A549 (cell line): ENCODE measurements at regions not wholly inside any gene's neighbourhood (a gene's known extent, or its start where the extent isn't known, plus 50 kb on each side); places are given as distances from the start of the nearest gene placed in this dataset.

ENCODE experiments used
- ATAC-seq, 2 experiments: fragments of 200-7000 bp in 1 of 2; fragments of >200 bp in 1 of 2; cut with Nextera tagmentation in 1 of 2; cut with Tn5 transposase in 1 of 2; 3 replicates each; pipeline versions ENCODE4 v1.8.0 to v1.9.1; 2018 to 2020; ENCODE audit warnings: mild to moderate bottlenecking in 1 of 2, moderate library complexity in 1 of 2
- CTCF ChIA-PET: fragments of 300-600 bp; sonication (Branson Sonifier 250); formaldehyde crosslinking; extraction: SDS; loops from one replicate; lab custom pipeline; 2021; ENCODE audit warnings: antibody characterized with exemption, inconsistent platforms; lab: Yijun Ruan, JAX
- POLR2A ChIA-PET: fragments of 350-600 bp; formaldehyde crosslinking; extraction: SDS; loops from one replicate; lab custom pipeline; 2021; ENCODE audit warnings: antibody characterized with exemption, inconsistent platforms; lab: Yijun Ruan, JAX
- DNase-seq, 2 experiments: peaks; one replicate each; pipeline versions ENCODE4 v3.0.0 to v3.0.0-alpha.2; 2011 to 2016; ENCODE audit warnings: low read depth in 1 of 2, low spot score in 1 of 2
- FAIRE-seq: peaks from 2 replicates; lab custom pipeline; 2011; peaks lifted over from hg19 to GRCh38; lab: Jason Lieb, UNC
- H3K27ac ChIP-seq, 2 experiments: fragments of >200 bp; sonication (Bioruptor Twin); formaldehyde crosslinking; 3 replicates each; pipeline ENCODE4 v1.5.1; 2016 to 2017
- H3K4me1 ChIP-seq: fragments of >200 bp; sonication (Bioruptor Twin); formaldehyde crosslinking; 3 replicates; pipeline ENCODE4 v1.6.1; 2016
- H3K4me2 ChIP-seq: fragments of >200 bp; sonication (Bioruptor Twin); formaldehyde crosslinking; 3 replicates; pipeline ENCODE4 v1.6.1; 2016
- H3K4me3 ChIP-seq: fragments of >200 bp; sonication (Bioruptor Twin); formaldehyde crosslinking; 3 replicates; pipeline ENCODE4 v1.5.1; 2016
- H3K9me3 ChIP-seq: fragments of >200 bp; sonication (Bioruptor Twin); formaldehyde crosslinking; 3 replicates; pipeline ENCODE4 v1.6.1; 2016
- ATOH8 ChIP-seq: fragments of 250-450 bp; sonication (Bioruptor Pico); IDR thresholded peaks from 2 replicates; pipeline ENCODE4 v1.5.0; 2020; ENCODE audit warnings: low read depth, mild to moderate bottlenecking, moderate library complexity
- BCL3 ChIP-seq: fragments of >200 bp; sonication (Bioruptor Twin); formaldehyde crosslinking; IDR thresholded peaks from 3 replicates; pipeline ENCODE4 v1.6.1; 2016
- BHLHE40 ChIP-seq: IDR thresholded peaks from 2 replicates; pipeline ENCODE4 v1.6.1; 2012; ENCODE audit warnings: low read depth, low read length, inconsistent platforms
- CBX2 ChIP-seq: fragments of 200-600 bp; sonication (generic); IDR thresholded peaks from 2 replicates; pipeline ENCODE4 v1.6.1; 2016; ENCODE audit warnings: low read depth, mild to moderate bottlenecking, borderline replicate concordance
- E2F6 ChIP-seq: IDR thresholded peaks from 2 replicates; pipeline ENCODE4 v1.6.1; 2012; ENCODE audit warnings: low read depth, borderline replicate concordance
- EHMT2 ChIP-seq: fragments of 200-600 bp; sonication (generic); IDR thresholded peaks from 2 replicates; pipeline ENCODE4 v1.6.1; 2016; ENCODE audit warnings: antibody characterized with exemption, low read depth, mild to moderate bottlenecking, moderate library complexity
- ELK1 ChIP-seq: fragments of 150-350 bp; IDR thresholded peaks from 2 replicates; pipeline ENCODE4 v1.6.1; 2014; ENCODE audit warnings: low read depth, mild to moderate bottlenecking, low read length
- ESRRA ChIP-seq: fragments of 150-350 bp; IDR thresholded peaks from 2 replicates; pipeline ENCODE4 v1.6.1; 2014; ENCODE audit warnings: mild to moderate bottlenecking, low read length, borderline replicate concordance
- FOSB ChIP-seq: fragments of 250-450 bp; sonication (Bioruptor Pico); IDR thresholded peaks from 2 replicates; pipeline ENCODE4 v1.5.0; 2020; ENCODE audit warnings: mild to moderate bottlenecking, moderate library complexity
- FOSL2 ChIP-seq, 2 experiments: fragments of 450-650 bp in 1 of 2; fragments of >200 bp in 1 of 2; sonication (Bioruptor Twin) in 1 of 2; formaldehyde crosslinking; IDR thresholded peaks; 2 replicates each; pipeline versions ENCODE4 v1.5.0 to v1.6.1; 2016 to 2020; ENCODE audit warnings: mild to moderate bottlenecking in 1 of 2, moderate library complexity in 1 of 2
- GATA3 ChIP-seq: IDR thresholded peaks from 2 replicates; pipeline ENCODE4 v1.6.1; 2012; ENCODE audit warnings: borderline replicate concordance
- HEYL ChIP-seq: fragments of 250-450 bp; sonication (Bioruptor Pico); IDR thresholded peaks from 2 replicates; pipeline ENCODE4 v1.8.0; 2021; ENCODE audit warnings: mild to moderate bottlenecking, moderate library complexity
- HOXA7 ChIP-seq: fragments of 250-450 bp; sonication (Bioruptor Pico); IDR thresholded peaks from 2 replicates; pipeline ENCODE4 v1.5.0; 2020; ENCODE audit warnings: mild to moderate bottlenecking, moderate library complexity
- HOXB13 ChIP-seq: fragments of 250-450 bp; sonication (Bioruptor Pico); IDR thresholded peaks from 2 replicates; pipeline ENCODE4 v1.5.0; 2020; ENCODE audit warnings: low read depth, mild to moderate bottlenecking, moderate library complexity
- JUN ChIP-seq, 2 experiments: fragments of >200 bp; sonication (Bioruptor Twin); formaldehyde crosslinking; IDR thresholded peaks; 2 replicates in 1 of 2; 3 replicates in 1 of 2; pipeline ENCODE4 v1.6.1; 2016 to 2017
- KDM1A ChIP-seq: fragments of 200-600 bp; sonication (generic); IDR thresholded peaks from 2 replicates; pipeline ENCODE4 v1.6.1; 2016; ENCODE audit warnings: low read depth, mild to moderate bottlenecking
- KDM5A ChIP-seq: fragments of 200-600 bp; sonication (generic); IDR thresholded peaks from 2 replicates; pipeline ENCODE4 v1.6.1; 2016; ENCODE audit warnings: antibody characterized with exemption, mild to moderate bottlenecking
- MAFK ChIP-seq: fragments of 450-650 bp; IDR thresholded peaks from 2 replicates; pipeline ENCODE4 v1.6.1; 2014; ENCODE audit not compliant: partially characterized antibody
- MAZ ChIP-seq: fragments of 150-350 bp; IDR thresholded peaks from 2 replicates; pipeline ENCODE4 v1.6.1; 2014; ENCODE audit warnings: antibody characterized with exemption, low read depth, low read length, borderline replicate concordance
- MYC ChIP-seq: IDR thresholded peaks from 2 replicates; pipeline ENCODE4 v1.6.1; 2012; ENCODE audit warnings: mild to moderate bottlenecking, inconsistent platforms, low read length, improper control_type of control experiment, borderline replicate concordance
- POLR2A ChIP-seq: IDR thresholded peaks from 2 replicates; pipeline ENCODE4 v1.6.1; 2012; ENCODE audit warnings: mild to moderate bottlenecking, low read length
- POLR2AphosphoS2 ChIP-seq: conservative IDR thresholded peaks from 2 replicates; pipeline ENCODE4 v1.6.1; 2012; ENCODE audit warnings: low read length, improper control_type of control experiment, inconsistent platforms
- RAD21 ChIP-seq, 2 experiments: fragments of >200 bp in 1 of 2; sonication (Bioruptor Twin) in 1 of 2; formaldehyde crosslinking in 1 of 2; IDR thresholded peaks in 1 of 2; conservative IDR thresholded peaks in 1 of 2; 2 replicates in 1 of 2; 3 replicates in 1 of 2; pipeline ENCODE4 v1.6.1; 2012 to 2018; ENCODE audit warnings: inconsistent platforms in 1 of 2
- REST ChIP-seq: fragments of 200-600 bp; sonication (generic); IDR thresholded peaks from 2 replicates; pipeline ENCODE4 v1.6.1; 2016; ENCODE audit warnings: antibody characterized with exemption, mild to moderate bottlenecking, moderate library complexity
- RNF2 ChIP-seq: fragments of 200-600 bp; sonication (generic); IDR thresholded peaks from 2 replicates; pipeline ENCODE4 v1.6.1; 2016; ENCODE audit warnings: low read depth, mild to moderate bottlenecking, antibody characterized with exemption, moderate library complexity, borderline replicate concordance
- SMC3 ChIP-seq: fragments of >200 bp; sonication (Bioruptor Twin); formaldehyde crosslinking; IDR thresholded peaks from 3 replicates; pipeline ENCODE4 v1.6.1; 2018; ENCODE audit warnings: inconsistent platforms
- SREBF2 ChIP-seq: fragments of 450-650 bp; IDR thresholded peaks from 2 replicates; pipeline ENCODE4 v1.6.1; 2014; ENCODE audit warnings: mild to moderate bottlenecking, moderate library complexity
- TP53 ChIP-seq: fragments of 250-450 bp; sonication (Bioruptor Pico); IDR thresholded peaks from 2 replicates; pipeline ENCODE4 v1.5.0; 2021; ENCODE audit warnings: mild to moderate bottlenecking, moderate library complexity
- WGBS: methylation state at CpG from one replicate; pipeline ENCODE4 v1.1.6; 2017; ENCODE audit errors: missing lambda C conversion rate; 5-methylcytosine and 5-hydroxymethylcytosine counted together

- H3K27ac ChIP-seq: peak overlapping the region; percentile 4 to 63; a peak in 4 of 6 replicates
- FAIRE-seq: no peak
- no peak overlapping the region for H3K4me3 ChIP-seq
Measured at GRCh38 chr1:244280201-244280600, 171.5 kb downstream of the ADSS2 start.

GRCh38 chr1:244280859-244281258, 170.8 kb downstream of the ADSS2 start:
- ATAC-seq (peak; percentile 48 to 80; a peak in 4 of 6 replicates), FAIRE-seq (no peak), DNase-seq (peak; percentile 35 to 78)
- peak overlapping the region; percentile 38 for H3K4me2 ChIP-seq
- peaks cover 28% of the 10 kb centered on the region for H3K4me1 ChIP-seq
- H3K27ac ChIP-seq: peak overlapping the region; percentile 61; a peak in 5 of 6 replicates
- no peaks in the 10 kb centered on the region for H3K9me3 ChIP-seq
- WGBS: 2% methylated on average over 1 of the region's 1 CpG
- ChIA-PET POLR2A (no interaction called here), CTCF (interaction anchor here (1.0 to 5.4 kb wide), 3 partner anchors 8 to 234 kb away, joined by 4 to 24 read pairs (median 11); no protein-coding TSS in a partner anchor)
- H3K4me3 ChIP-seq: no peak overlapping the region
- TF ChIP-seq CBX2 (no peak), JUN (IDR thresholded peaks at IDR 0.05) (peak; percentile 35 to 54; a peak in 2 of 5 replicates), ELK1 (no peak), MYC (no peak), GATA3 (peak; percentile 92), HEYL (CRISPR knock-in tag) (no peak), BCL3 (no peak), MAFK (no peak), E2F6 (no peak), POLR2A (no peak), ESRRA (no peak), KDM1A (no peak), RNF2 (no peak), SMC3 (no peak), FOSL2 (IDR thresholded peaks at IDR 0.05) (no peak), FOSL2 (CRISPR knock-in tag; IDR thresholded peaks at IDR 0.05) (peak; percentile 22; the same call in 1 of the 2 replicates), HOXB13 (CRISPR knock-in tag) (no peak)

More at GRCh38 chr1:244280201-244280600, 171.5 kb downstream of the ADSS2 start:
- POLR2A ChIA-PET: no interaction called here
- Histone ChIP-seq H3K9me3 (no peaks in the 10 kb centered on the region), H3K4me1 (peaks cover 32% of the 10 kb centered on the region), H3K4me2 (peak overlapping the region; percentile 38)
- 56% methylated on average over 7 of the region's 7 CpGs for WGBS
- ATAC-seq (peak in 1 of 2 experiments; percentile 59; a peak in 2 of 6 replicates), DNase-seq (no peak)
- CTCF ChIA-PET: interaction anchor here (1.0 to 5.4 kb wide), 4 partner anchors 9 to 937 kb away, joined by 4 to 24 read pairs (median 8); no protein-coding TSS in a partner anchor
- TF ChIP-seq FOSB (CRISPR knock-in tag) (no peak), RAD21 (conservative IDR thresholded peaks at IDR 0.05 in 1 of 2, IDR thresholded peaks at IDR 0.05 in 1 of 2) (no peak), REST (no peak), MYC (no peak), EHMT2 (no peak), MAZ (no peak), SREBF2 (no peak), TP53 (CRISPR knock-in tag) (no peak), ESRRA (no peak), CBX2 (no peak), HEYL (CRISPR knock-in tag) (no peak), BHLHE40 (no peak), ATOH8 (CRISPR knock-in tag) (no peak), KDM5A (no peak), POLR2AphosphoS2 (no peak), HOXA7 (no peak)
